BLaER1 treated with 17β-estradiol and CSF1 and Interleukin-3, amounts not matched to agents 10 nM and 100 nM (cell line): ENCODE measurements at regions not wholly inside any gene's neighbourhood (a gene's known extent, or its start where the extent isn't known, plus 50 kb on each side); places are given as distances from the start of the nearest gene placed in this dataset.
A peak's percentile ranks its signal among the peaks of the same experiment; 100 is the strongest.

ENCODE experiments used
- H3K27ac ChIP-seq, 11 experiments: shearing (Covaris generic); formaldehyde crosslinking; 2 replicates each; pipeline ENCODE4 v1.8.1; 2022
- H3K27me3 ChIP-seq, 11 experiments: shearing (Covaris generic); formaldehyde crosslinking; 2 replicates each; pipeline ENCODE4 v1.8.1; 2022
- H3K36me3 ChIP-seq, 11 experiments: shearing (Covaris generic); formaldehyde crosslinking; 2 replicates each; pipeline ENCODE4 v1.8.1; 2022
- H3K4me1 ChIP-seq, 10 experiments: shearing (Covaris generic); formaldehyde crosslinking; 2 replicates each; pipeline ENCODE4 v1.8.1; 2022
- H3K4me2 ChIP-seq, 11 experiments: shearing (Covaris generic); formaldehyde crosslinking; 2 replicates each; pipeline ENCODE4 v1.8.1; 2022
- H3K4me3 ChIP-seq, 10 experiments: shearing (Covaris generic); formaldehyde crosslinking; 2 replicates each; pipeline ENCODE4 v1.8.1; 2022
- H3K9ac ChIP-seq, 11 experiments: shearing (Covaris generic); formaldehyde crosslinking; 2 replicates each; pipeline ENCODE4 v1.8.1; 2022
- H3K9me3 ChIP-seq, 11 experiments: shearing (Covaris generic); formaldehyde crosslinking; replicated peaks in 1 of 11; 2 replicates each; pipeline ENCODE4 v1.8.1; 2022
- H4K20me1 ChIP-seq, 11 experiments: shearing (Covaris generic); formaldehyde crosslinking; 2 replicates each; pipeline ENCODE4 v1.8.1; 2022
- Cebpa-rat ChIP-seq, 11 experiments: shearing (Covaris generic); IDR thresholded peaks; 2 replicates each; pipeline ENCODE4 v1.8.1; 2022

DNA sequence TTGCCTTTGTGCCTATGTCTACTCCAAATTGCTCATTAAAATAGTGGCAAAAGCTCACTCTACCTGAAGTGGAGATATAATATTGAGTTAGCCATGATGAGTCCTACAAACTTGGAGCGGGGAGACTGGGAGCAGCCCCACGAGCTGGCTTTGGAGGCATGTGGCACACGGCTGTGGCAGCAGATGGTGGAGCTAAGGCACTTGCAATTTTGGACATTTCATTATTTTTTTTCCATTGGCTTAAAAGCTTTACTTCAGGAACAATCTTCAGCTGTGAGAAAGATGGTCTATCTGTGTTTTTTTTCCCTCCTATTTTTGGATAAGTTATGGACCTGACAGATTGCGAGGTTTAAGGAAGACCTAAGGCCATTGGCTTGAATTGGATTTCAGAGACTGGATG lies 578.3 kb downstream of the CMPK2 start:
- no peak overlapping the region for H3K9ac ChIP-seq
- no peaks in the 10 kb centered on the region for H3K36me3 ChIP-seq
- H3K9me3 ChIP-seq, result peaks cover 10 to 39% (median 29%) of the 10 kb centered on the region in 11 experiments
- H3K27me3 ChIP-seq, result no peaks in the 10 kb centered on the region
- no peak overlapping the region for H3K4me3 ChIP-seq
- no peak for TF ChIP-seq Cebpa-rat (IDR thresholded peaks at IDR 0.05)
- no peak overlapping the region for H3K27ac ChIP-seq
- peaks cover 0 to 26% (median 18%) of the 10 kb centered on the region in 10 experiments; a peak in 15 of 20 replicates for H3K4me1 ChIP-seq
- no peak overlapping the region for H3K4me2 ChIP-seq
- H4K20me1 ChIP-seq, result no peaks in the 10 kb centered on the region

DNA sequence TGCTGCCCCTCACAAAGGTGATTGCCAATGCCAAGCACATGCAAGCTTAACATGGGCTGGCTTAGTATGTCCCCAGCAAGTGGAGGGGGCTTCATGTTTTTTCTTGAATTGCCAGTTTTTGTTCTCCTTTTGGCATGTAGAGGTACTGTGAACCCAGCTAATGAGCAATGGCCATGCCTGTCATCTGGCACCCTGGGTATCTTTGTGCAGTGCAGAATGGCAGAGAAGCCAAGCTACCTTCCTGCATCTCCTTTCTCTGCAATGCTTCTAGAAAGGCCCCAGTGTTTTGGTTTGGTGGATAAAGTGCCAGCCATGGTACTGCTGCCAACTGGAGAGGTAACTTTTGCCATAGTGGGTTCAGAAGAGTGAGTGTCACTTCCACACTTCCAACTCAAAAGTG lies 576.9 kb downstream of the CMPK2 start:
- H3K27me3 ChIP-seq, result no peaks in the 10 kb centered on the region
- no peaks in the 10 kb centered on the region for H4K20me1 ChIP-seq
- H3K36me3 ChIP-seq, result peaks cover 0 to 6% (median 0%) of the 10 kb centered on the region in 11 experiments; a peak in 2 of 22 replicates
- H3K4me1 ChIP-seq, result peaks cover 0 to 26% (median 18%) of the 10 kb centered on the region in 10 experiments; a peak in 15 of 20 replicates
- H3K9ac ChIP-seq, result no peak overlapping the region
- H3K4me3 ChIP-seq, result no peak overlapping the region
- no peak for TF ChIP-seq Cebpa-rat (IDR thresholded peaks at IDR 0.05)
- no peak overlapping the region for H3K27ac ChIP-seq
- no peak overlapping the region for H3K4me2 ChIP-seq
- H3K9me3 ChIP-seq, result peaks cover 24 to 53% (median 43%) of the 10 kb centered on the region in 11 experiments

DNA sequence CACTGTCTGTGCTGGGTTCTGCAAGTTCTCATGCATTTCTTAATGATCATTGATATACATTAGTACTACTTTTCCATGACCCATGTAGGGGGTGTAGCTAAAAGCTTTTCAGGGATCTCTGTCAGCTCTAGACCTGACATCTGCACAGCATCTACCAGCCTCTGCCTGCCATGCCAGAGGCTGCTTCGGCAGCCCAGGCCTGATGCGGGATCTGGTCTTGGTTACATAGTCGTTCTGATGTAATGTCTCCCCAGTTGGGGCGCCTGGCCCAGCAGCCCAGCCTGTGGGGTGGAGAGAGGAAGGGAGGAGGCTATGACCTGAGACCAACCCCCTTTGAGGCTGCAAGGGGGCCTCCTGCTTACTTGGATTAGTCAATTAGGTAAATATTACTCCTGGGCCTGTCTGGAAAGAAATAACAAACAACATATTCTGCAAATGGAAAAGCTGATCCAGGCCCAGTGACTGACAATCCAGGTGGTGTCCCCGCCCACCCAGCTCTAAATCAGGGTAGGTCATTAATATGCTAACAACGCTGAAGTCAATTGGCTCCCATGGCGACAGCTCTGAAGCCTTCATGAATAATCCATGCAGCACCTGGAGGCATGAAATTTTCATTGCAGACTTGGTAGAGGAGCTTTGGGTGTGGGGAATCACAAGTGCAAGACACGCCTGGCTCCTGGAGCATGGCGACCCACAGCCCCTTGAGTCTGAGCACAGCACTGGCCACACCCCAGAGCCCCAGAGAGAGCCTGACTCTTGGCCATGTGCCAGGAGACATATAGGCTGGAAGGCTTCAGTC lies 575.3 kb downstream of the CMPK2 start:
- Histone ChIP-seq H3K36me3 (peaks cover 0 to 6% (median 0%) of the 10 kb centered on the region in 11 experiments; a peak in 3 of 22 replicates), H3K4me3 (no peak overlapping the region; a peak in 2 of 20 replicates), H3K4me2 (peak overlapping the region in 9 of 11 experiments; percentile 17 to 62 (median 51); a peak in 17 of 22 replicates), H4K20me1 (no peaks in the 10 kb centered on the region), H3K27ac (no peak overlapping the region), H3K4me1 (peaks cover 0 to 26% (median 18%) of the 10 kb centered on the region in 10 experiments; a peak in 15 of 20 replicates), H3K27me3 (no peaks in the 10 kb centered on the region), H3K9ac (no peak overlapping the region), H3K9me3 (peaks cover 34 to 69% (median 57%) of the 10 kb centered on the region in 11 experiments)
- no peak for TF ChIP-seq Cebpa-rat (IDR thresholded peaks at IDR 0.05)

DNA sequence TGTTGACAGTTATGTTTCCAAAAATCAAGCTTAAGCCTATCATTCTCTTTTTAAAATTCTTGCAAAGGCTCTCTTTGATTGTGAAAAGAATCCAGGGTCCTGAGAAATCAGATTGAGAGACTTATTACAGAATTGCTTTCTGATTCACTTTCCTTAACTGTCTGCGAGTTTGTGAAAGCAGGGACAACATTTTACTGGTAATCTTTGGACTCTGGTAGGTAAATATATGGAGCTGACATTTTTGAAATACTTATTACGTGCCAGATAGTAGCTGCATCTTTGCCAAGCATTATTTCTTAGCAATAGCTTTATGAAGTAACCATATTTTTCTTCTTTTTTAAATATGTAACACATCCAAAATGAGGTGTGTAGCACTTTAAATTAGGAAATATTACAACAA lies 570.9 kb downstream of the CMPK2 start:
- no peak for TF ChIP-seq Cebpa-rat (IDR thresholded peaks at IDR 0.05)
- H4K20me1 ChIP-seq, result no peaks in the 10 kb centered on the region

DNA sequence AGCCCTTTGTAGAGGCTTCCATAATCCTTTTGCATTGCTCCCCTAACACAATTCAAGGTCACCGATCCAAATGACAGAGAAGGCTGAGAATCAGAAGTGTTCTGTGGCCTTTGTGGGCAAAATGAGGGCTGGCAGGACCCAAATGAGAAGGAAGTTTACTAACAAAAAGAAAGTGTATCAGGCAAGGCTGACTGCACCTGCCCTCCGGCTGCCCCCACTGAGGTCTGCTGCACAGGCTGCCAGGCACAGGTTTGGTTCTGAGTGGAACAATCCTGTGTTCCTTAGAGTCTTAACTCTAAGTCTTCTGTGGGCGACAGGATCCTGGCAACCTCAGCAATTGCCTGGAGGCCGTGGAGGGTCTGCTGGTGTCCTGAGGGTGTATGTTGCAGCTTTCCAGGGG lies 568.5 kb downstream of the CMPK2 start:
- no peak overlapping the region for H3K4me3 ChIP-seq
- H3K9ac ChIP-seq, result no peak overlapping the region
- H3K27me3 ChIP-seq, result no peaks in the 10 kb centered on the region
- H4K20me1 ChIP-seq, result no peaks in the 10 kb centered on the region
- peaks cover 38 to 56% (median 49%) of the 10 kb centered on the region in 11 experiments for H3K9me3 ChIP-seq
- H3K36me3 ChIP-seq, result peaks cover 0 to 6% (median 0%) of the 10 kb centered on the region in 11 experiments; a peak in 3 of 22 replicates
- peaks cover 0 to 20% (median 7%) of the 10 kb centered on the region in 10 experiments; a peak in 11 of 20 replicates for H3K4me1 ChIP-seq
- TF ChIP-seq Cebpa-rat (IDR thresholded peaks at IDR 0.05), result no peak
- peak overlapping the region in 8 of 11 experiments; percentile 14 to 46 (median 35); a peak in 10 of 22 replicates for H3K4me2 ChIP-seq
- H3K27ac ChIP-seq, result no peak overlapping the region

More for the DNA sequence above, 570.9 kb downstream of the CMPK2 start:
- Histone ChIP-seq H3K4me2 (no peak overlapping the region), H3K36me3 (peaks cover 0 to 6% (median 0%) of the 10 kb centered on the region in 11 experiments; a peak in 3 of 22 replicates), H3K9ac (no peak overlapping the region), H3K27me3 (no peaks in the 10 kb centered on the region), H3K9me3 (peaks cover 37 to 65% (median 54%) of the 10 kb centered on the region in 11 experiments), H3K4me1 (peaks cover 0 to 40% (median 25%) of the 10 kb centered on the region in 10 experiments; a peak in 15 of 20 replicates), H3K27ac (no peak overlapping the region), H3K4me3 (no peak overlapping the region; a peak in 1 of 20 replicates)

DNA sequence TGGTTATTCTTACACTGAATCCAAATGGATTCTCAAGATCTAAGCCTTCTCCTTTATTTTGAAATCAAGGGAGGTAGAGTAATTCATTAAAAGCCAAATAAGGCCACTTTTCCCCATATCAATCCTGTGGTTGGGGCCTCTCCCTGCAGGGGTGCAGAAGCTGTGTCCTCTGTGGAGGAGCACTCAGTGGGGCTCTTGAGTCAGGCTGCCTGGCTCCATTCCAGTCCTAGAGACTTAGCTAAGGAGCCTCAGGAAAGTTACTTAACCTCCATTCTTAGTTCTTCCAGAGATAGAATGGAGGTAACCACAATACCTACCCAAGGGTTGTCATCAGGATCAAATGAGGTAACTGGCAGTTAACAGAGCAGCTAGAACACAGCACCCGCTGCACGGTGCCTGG lies 564.3 kb downstream of the CMPK2 start:
- peaks cover 9 to 26% (median 17%) of the 10 kb centered on the region in 11 experiments; a peak in 19 of 22 replicates for H3K9me3 ChIP-seq
- no peak overlapping the region for H3K4me3 ChIP-seq
- H3K36me3 ChIP-seq, result no peaks in the 10 kb centered on the region
- H3K27ac ChIP-seq, result no peak overlapping the region
- no peaks in the 10 kb centered on the region for H4K20me1 ChIP-seq
- no peak overlapping the region for H3K9ac ChIP-seq
- H3K27me3 ChIP-seq, result no peaks in the 10 kb centered on the region
- no peak overlapping the region for H3K4me2 ChIP-seq
- no peak for TF ChIP-seq Cebpa-rat (IDR thresholded peaks at IDR 0.05)
- peaks cover 0 to 20% (median 7%) of the 10 kb centered on the region in 10 experiments; a peak in 11 of 20 replicates for H3K4me1 ChIP-seq

DNA sequence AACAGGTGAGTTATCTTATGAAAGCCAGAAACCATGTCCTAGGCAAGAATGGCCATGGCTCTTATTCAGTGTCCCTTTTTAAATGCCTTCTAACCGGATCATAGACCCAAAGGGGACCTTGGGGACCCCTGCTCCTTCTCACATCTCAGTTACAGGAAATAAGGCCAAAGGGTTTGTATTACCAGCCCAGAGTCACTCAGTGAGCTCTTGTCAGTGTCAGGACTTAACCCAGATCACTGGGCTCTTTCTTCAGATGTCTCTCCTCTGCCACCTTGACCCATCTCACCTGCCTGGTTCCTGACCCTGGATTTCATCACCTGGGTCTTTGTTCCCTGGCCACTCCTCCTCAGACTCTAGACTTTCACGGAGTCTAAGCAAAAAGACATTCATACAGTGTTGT lies 556.7 kb downstream of the CMPK2 start:
- TF ChIP-seq Cebpa-rat (IDR thresholded peaks at IDR 0.05), result no peak
- peaks cover 0 to 5% (median 0%) of the 10 kb centered on the region in 11 experiments; a peak in 2 of 22 replicates for H4K20me1 ChIP-seq
- peak overlapping the region in 9 of 11 experiments; percentile 54 to 95 (median 88); a peak in 19 of 22 replicates for H3K4me2 ChIP-seq
- no peaks in the 10 kb centered on the region for H3K36me3 ChIP-seq
- H3K27ac ChIP-seq, result 0 out of 22 replicates have a peak overlapping the region, but pooled peaks of 1 of the 11 experiments have one; percentile 12
- H3K9ac ChIP-seq, result peak overlapping the region in 1 of 11 experiments; percentile 24; a peak in 2 of 22 replicates
- H3K9me3 ChIP-seq, result peaks cover 0 to 18% (median 6%) of the 10 kb centered on the region in 11 experiments; a peak in 18 of 22 replicates
- no peaks in the 10 kb centered on the region for H3K27me3 ChIP-seq
- no peak overlapping the region for H3K4me3 ChIP-seq
- H3K4me1 ChIP-seq, result peaks cover 13 to 51% (median 41%) of the 10 kb centered on the region in 10 experiments; a peak in 18 of 20 replicates

DNA sequence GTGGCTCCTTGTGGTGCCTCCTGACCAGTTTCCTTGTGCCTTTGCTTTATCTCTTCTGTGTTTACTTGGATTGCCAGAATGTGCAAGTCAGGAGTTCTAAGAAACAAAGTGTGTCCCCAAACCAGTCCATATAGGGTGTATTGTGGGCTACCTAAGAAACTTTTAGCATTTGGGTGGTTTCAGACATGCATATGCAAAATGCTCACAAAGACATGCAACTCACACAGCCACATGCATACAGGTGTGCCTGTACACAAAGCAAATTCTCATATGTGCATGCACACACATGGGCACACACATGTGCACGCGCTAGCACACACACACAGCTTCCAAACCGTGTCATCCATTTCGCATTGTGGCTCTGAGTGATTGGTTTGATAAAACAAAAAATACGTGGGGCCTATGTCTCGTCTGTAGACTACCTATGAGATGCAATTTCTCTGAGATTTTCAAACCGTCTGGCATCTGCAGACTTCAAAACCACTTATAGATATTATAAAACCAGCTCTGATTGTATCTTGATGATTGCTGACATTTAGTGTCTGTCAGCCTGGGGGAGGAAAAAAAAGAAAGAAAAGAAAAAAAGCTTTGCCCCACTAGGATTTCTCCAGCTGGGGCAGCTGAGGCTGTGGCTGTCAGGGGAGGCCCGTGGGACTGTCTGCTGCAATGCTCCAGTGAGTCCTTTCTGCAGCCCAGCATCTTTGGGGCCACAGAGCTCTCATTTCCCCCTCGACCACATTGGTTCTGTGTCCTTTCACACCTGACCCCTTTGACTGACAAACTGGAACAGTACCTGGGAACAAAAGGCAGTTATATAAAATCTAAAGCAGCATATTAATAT lies 556.1 kb downstream of the CMPK2 start:
- Histone ChIP-seq H3K9ac (peak overlapping the region in 4 of 11 experiments; percentile 24 to 42 (median 34); a peak in 5 of 22 replicates), H3K9me3 (peaks cover 0 to 22% (median 10%) of the 10 kb centered on the region in 11 experiments; a peak in 18 of 22 replicates), H3K36me3 (no peaks in the 10 kb centered on the region), H3K4me3 (peak overlapping the region in 4 of 10 experiments; percentile 18 to 38 (median 30); a peak in 5 of 20 replicates), H3K27ac (peak overlapping the region in 2 of 11 experiments; percentile 12 to 45; a peak in 2 of 22 replicates), H4K20me1 (peaks cover 0 to 5% (median 0%) of the 10 kb centered on the region in 11 experiments; a peak in 2 of 22 replicates), H3K4me1 (peaks cover 13 to 57% (median 46%) of the 10 kb centered on the region in 10 experiments; a peak in 18 of 20 replicates), H3K4me2 (peak overlapping the region in 10 of 11 experiments; percentile 36 to 95 (median 85); a peak in 19 of 22 replicates), H3K27me3 (no peaks in the 10 kb centered on the region)
- TF ChIP-seq Cebpa-rat (IDR thresholded peaks at IDR 0.05), result no peak
